Fibroblast of skin of back (primary cell): ENCODE measurements at regions not wholly inside any gene's neighbourhood (a gene's known extent, or its start where the extent isn't known, plus 50 kb on each side); places are given as distances from the start of the nearest gene placed in this dataset.

ENCODE experiments used
- DNase-seq: peaks from one replicate; pipeline ENCODE4 v3.0.0-alpha.2; 2013

- DNase-seq = no peak
Observed at GRCh38 chr12:124393414-124393790, 98.5 kb downstream of the RFLNA start.

- peak; percentile 83 for DNase-seq
Observed at GRCh38 chr12:124392667-124393413, 97.9 kb downstream of the RFLNA start.

DNA sequence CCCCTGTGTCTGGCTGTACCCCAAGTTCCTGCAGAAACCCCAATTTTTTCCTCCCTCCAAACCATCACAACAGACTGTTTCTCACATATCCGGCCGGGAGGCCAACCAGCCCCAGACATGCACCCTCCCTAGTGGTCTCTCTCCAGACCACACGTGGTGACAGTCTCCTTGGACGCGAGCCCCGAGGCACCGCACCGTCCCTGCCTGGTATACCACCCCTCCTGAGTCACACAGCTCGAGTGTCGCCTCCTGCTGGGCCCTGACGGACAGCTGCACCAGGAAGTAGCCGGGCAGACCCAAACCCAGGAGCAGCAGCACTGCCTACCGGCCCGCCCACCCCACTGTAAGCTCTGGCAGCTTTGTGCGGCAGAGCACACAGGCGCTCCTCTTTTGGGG is 97.4 kb downstream of the RFLNA start:
- peak; percentile 95 for DNase-seq

GRCh38 chr12:124391340-124392261 is 96.7 kb downstream of the RFLNA start:
- peak; percentile 78 for DNase-seq

DNA sequence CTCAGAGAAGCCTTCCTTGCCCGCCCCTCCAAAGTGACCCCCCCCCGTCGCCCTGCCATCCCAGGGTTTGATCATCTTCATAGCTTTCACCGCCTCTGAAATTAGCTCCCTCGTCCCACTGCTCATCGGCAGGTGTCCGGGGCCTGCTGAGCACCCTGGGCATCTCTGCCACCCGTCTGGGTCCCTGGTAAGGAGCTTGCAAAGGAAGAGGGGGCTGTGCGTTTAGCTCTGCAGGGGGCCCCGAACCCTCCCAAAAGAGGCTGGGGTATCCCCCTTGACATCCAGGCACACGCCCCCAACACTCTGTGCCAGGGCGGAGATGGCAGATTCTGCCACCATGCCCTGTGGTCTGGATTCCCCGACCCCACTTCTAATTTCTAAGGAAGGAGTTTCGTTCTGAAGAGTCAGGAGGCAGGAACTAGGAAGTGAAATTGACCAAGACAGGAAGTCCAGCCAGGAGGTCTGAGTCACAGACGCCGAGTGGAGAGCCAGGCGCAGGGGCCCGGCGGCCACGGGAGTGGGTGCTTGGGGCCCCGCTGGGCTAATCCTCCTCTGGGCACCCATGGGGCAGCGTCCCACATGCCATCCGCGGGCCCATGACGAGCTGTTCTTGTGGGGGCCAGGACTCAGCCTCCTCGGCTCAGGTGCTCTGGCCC is 95.7 kb downstream of the RFLNA start:
- peak; percentile 85 for DNase-seq

DNA sequence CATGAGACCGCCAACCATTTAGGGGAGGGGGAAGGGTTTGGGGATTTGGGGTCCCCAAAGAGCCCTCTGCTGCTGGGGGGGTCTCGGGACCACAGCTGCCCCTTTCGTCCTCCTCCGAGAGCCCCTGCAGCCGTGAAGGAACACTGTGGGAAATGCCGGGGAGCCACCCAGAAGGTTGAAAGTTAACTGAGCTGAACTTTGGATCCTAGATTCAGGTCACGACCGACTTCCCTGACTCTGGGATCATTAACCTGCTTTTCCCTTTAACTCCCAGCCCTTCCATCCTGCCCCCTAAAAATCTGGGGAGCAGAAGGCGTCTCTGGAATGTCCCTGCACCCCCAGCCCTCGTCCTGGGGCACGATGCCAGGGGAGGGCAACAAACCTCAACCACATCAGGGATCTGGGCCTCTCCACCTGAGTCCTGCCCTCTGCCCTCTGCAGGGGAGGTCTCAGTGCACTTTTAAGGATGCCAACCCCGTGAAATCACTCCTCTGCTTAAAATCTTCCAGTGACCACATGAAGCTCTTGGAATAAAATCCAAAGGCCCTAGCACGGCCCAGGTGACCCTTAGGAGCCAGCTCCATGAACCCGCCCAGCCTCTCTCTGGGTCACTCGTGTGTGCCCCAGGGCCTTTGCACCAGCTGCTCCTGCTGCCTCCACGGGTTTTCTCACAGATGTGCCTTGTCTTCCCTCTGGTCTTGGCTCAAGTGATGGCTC is 95.0 kb downstream of the RFLNA start:
- no peak for DNase-seq

DNA sequence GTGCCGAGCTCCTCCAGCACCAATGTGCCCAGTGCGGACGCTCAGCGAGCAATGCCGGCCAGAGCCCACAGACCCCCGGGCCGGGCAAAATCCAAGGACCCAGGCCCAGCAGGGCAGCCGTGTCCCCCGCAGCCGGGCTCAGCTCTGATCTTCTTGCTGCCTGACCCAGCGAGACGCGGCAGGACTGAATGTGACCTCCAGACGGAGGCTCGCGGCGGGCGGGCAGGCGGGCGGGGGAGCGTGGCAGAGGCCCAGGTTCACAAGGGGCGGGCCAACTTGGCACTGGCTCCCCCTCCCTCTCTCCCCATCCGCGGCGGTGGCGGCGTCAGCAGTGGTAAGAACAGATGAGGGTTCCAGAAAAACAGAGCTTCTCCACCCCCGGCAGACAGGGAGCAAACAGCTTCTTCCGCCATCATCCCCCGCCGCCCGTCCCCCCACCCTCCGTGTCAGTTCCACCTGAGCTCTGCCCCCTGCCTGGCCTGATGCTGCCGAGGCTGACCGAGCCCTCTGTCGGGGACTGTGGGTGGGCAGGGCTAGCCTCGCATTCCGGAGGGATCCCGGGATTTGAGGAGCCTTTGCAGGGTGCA is 94.3 kb downstream of the RFLNA start:
- DNase-seq = peak; percentile 87

DNA sequence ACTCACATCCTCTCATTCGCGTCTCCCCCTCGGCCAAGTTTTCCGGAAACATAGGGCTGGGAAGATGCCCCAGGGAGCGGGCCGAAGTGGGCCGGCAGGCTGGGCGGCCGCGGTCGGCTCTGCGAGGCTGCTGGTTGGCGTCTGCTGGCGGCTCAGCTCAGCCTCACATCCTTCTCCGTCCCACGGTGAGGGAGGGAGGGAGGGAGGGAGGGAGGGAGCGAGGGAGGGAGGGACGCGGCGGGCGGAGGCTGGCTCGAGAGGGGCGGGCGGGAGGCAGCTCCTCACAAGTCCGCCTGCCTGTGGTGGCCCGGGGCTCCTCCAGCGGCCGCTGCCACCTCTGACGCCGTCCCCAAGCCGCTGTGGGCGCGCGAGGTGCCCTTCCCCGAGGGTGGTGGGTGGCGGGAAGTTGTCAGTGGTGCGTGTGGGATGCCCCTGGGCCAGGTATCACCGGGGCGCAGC is 93.8 kb downstream of the RFLNA start:
- DNase-seq = peak; percentile 90

- no peak for DNase-seq
Observed at GRCh38 chr12:124388038-124388671, 93.3 kb downstream of the RFLNA start.

DNA sequence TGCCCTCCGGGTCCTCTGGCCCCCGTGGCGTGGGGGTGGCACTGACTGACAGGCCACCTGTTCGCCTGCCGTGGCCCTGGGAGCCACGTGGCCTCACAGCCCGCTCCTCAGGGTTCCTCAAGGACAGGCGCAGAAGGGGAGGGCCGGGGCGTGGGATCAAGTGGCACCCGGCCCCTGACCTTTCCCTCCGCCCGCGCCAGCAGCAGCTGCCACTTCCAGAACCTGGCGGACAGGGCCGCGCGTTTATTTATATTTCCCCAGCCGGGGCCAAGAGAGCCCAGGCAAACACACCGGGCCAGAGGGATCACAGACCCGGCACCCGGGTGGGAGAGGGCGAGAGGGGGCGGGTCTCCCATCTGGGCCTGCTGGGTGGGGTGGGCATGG is 92.6 kb downstream of the RFLNA start:
- DNase-seq = no peak

DNA sequence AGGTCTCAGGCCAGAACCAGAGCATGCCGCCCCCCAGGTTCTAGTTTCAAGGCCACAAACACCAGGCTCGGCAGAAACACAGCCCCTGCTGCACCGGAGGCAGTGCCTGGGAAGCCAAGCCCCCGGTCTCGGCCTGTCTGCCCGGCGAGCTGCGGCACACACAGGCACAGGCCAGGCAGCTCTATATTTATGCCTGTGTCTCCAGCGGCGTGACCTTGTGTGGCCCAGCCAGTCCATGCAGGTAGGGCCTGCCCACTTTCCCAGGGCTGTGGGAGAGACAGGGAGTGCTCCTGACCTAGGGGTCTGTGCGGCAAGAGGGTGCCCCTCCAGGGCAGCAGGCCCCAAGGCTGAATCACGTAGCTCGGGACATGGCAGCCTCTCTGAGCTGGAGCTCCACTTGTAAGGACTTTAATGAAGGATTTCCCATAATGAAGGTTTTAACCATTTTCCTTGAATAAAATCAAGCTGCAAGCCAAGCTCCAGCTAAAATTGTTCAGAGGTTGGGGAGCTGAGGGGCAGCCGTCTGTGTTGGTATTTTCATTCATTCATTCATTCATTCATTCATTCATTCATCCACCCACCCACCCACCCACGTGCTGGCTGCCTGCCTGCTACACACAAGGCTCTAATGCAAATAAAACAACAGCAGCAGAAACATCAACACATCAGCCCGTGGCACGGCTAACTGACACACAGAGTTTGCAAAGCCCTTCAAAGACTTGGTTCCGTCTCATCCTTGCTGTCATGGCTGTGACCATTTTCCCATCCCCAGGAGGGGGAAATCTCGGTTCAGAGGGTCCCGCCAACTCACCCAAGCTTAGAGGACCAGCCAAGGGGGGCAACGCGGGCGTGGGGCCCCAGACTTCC is 92.0 kb downstream of the RFLNA start:
- DNase-seq = peak; percentile 38

DNA sequence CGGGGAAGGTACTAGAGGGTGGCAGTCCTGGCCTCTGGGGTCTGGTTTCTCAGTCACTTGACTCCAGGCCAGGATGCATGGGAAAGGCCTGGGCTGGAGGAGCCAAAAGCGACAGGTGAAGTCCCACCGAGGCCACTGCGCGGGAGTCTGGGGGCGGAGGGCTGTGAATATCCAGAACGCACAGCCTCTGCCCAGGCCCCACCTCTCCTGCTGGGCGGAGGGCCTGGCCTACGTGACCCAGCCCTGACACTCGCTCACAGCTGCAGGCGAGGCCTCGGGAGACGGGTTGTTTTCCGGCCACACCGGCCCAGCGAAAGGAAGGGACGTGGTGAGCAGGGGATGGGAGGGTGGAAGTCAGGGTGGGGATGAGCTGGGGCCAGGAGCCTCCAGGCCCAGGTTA is 91.2 kb downstream of the RFLNA start:
- DNase-seq = peak; percentile 75

DNA sequence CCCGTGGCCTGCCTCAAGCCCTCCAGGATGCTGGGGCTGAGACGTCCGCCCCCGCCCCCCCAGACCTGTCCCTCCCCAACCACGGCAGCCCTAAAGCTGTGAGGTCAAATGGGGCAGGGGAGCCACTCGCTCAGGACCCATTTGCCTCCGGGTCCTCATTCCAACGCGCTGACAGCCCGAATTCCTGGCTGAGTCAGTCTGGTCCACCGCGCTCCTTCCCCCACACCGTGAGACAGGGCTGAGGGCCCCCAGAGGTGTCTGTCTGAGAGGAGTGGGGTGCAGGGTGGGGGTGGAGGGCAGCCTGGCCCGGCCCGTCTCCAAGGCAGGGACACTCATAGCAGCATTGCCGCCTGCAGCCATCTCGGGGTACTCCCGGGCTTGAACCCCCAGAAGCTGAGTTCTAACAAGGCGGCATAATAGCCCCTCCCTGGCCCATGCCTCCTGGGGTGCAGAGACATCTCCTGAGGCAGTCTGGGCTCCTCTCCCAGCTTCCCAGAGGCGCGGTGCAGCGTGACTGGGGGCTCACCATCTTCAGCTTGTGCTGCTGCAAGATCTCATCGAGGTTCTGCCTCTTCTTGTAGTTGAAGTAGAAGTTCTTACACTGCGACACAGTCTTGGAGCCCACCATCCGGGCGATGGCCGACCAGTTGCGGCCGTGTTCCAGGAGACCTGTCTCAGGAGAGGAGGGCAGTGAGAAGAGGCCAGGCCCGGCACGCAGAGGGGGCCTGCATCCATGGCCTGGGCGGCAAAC is 90.5 kb downstream of the RFLNA start:
- peak; percentile 95 for DNase-seq

- DNase-seq = no peak
Observed at GRCh38 chr12:124384299-124384894, 89.5 kb downstream of the RFLNA start.

DNA sequence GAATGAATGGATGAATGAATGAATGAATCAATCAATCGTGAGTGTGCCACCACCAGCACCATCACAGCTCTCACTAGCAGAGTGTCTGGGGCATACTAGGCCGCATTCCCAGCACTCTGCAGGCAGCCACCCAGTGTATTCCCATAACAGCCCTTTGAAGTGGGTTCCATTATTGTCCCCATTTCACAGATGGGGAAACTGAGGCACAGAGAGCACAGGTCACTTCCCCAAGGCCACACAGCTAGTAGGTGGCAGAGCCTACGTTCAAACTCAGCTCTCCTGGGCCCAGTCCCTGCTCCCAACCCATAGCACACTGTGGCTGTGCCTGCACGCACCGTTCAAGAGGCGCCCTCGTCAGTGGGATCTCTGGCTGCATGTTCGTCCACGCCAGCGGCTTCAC is 88.1 kb downstream of the RFLNA start:
- DNase-seq = no peak

DNA sequence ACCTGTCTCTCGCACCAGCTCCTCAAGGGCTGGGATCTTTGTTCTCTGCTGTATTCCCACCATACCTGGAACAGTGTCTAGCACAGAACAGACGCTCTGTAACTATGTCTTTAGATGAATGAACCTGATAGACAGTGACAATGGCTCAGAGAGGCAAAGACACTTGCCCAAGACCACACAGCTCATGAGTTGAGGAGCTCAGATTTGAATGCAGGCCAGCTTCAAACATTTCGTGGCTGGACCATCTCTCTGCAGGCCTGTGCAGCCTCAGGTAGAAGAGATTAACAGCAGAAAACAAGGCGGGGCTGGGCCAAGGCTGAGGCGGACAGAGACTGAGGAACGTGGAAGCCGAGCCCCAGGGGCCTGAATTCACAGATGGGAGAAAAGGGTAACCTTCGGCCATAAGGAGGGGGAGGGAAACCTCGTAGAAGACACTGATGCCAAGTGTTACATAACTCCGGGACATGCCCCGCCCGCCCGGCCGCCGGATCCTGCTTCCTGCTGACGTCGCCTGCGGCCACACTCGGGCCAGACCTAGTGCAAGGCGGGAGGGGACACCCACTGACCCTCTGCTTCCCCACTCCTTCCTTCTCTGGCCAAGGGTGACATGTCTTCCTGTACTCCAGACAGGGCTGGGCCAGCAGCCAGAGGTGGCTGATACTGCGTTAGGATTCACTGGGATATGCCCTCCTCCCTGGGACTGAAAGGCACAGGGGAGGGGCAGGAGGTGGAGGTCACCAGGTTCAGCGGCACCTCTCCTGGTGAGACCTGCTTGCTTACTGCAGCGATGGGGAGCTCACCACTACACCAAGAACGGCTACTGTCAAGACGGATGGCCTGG is 86.8 kb downstream of the RFLNA start:
- peak; percentile 43 for DNase-seq

DNA sequence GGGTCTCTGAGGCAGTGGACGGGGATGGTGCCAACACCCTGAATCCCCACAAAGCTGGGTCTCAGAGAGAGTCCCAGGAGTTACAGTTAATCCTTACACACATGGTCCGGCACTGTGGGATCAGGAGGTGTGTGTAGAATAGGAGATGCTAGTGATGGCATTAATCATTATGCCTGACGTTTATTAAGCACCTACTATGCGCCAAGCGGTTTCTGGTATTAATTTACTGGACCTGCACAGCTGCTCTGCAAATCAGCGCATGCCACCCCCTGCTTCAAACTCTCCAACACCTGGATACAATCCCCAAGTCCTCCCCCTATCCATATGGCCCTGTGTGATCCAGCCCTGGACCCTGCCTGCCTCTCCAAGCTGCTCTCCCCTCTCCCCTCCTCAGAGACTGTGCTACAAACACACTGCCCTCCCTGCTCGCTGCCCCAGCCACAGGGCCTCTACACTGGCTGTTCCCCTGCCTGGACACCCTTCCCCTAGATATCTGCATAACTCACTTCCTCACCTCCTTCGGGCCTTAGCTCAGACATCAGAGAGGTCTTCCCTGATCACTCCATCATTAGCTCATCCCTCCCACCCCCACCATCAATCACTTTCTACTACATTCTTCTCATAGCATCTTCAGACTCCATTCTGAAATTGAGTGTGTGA is 86.0 kb downstream of the RFLNA start:
- DNase-seq = no peak
